Activated naive CD8-positive, alpha-beta T cell (primary cell): ENCODE measurements at regions not wholly inside any gene's neighbourhood (a gene's known extent, or its start where the extent isn't known, plus 50 kb on each side); places are given as distances from the start of the nearest gene placed in this dataset.

Experiments
- H3K27ac Mint-ChIP-seq: one replicate; pipeline ENCODE4 v1.8.0; 2021; ENCODE audit warnings: mixed read lengths
- H3K27me3 Mint-ChIP-seq: one replicate; pipeline ENCODE4 v1.8.0; 2021; ENCODE audit warnings: mixed read lengths
- H3K36me3 Mint-ChIP-seq: one replicate; pipeline ENCODE4 v1.8.0; 2021; ENCODE audit warnings: mixed read lengths
- H3K4me1 Mint-ChIP-seq: one replicate; pipeline ENCODE4 v1.8.0; 2021; ENCODE audit warnings: low read depth, mixed read lengths
- H3K4me3 Mint-ChIP-seq: one replicate; pipeline ENCODE4 v1.8.0; 2021; ENCODE audit warnings: mild to moderate bottlenecking, mixed read lengths
- H3K9me3 Mint-ChIP-seq: one replicate; pipeline ENCODE4 v1.8.0; 2021; ENCODE audit warnings: low read depth, mixed read lengths

DNA sequence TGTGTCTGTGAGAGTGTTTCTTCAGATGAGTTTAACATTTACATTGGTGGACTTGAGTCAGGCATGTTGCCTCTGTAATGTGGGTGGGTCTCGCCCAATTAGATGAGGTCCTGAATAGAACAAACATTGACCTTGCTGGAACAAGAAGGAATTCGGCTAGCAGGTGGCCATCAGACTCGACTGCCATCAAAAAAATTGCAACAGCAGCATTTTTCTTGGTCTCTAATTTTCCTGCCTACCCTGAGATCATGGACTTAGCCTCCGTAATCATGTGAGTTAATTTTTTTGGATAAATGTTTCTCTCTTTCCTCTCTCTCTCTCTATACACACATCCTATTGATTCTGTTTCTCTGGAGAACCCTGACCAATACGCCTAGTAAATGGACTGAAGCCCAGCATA is 83.8 kb upstream of the ST6GAL2 start:
- H3K36me3 Mint-ChIP-seq: no peaks in the 10 kb centered on the region
- H3K9me3 Mint-ChIP-seq: peaks cover 8% of the 10 kb centered on the region
- no peaks in the 10 kb centered on the region for H3K27me3 Mint-ChIP-seq
- H3K27ac Mint-ChIP-seq: no peak overlapping the region
- no peaks in the 10 kb centered on the region for H3K4me1 Mint-ChIP-seq
- H3K4me3 Mint-ChIP-seq: no peak overlapping the region

DNA sequence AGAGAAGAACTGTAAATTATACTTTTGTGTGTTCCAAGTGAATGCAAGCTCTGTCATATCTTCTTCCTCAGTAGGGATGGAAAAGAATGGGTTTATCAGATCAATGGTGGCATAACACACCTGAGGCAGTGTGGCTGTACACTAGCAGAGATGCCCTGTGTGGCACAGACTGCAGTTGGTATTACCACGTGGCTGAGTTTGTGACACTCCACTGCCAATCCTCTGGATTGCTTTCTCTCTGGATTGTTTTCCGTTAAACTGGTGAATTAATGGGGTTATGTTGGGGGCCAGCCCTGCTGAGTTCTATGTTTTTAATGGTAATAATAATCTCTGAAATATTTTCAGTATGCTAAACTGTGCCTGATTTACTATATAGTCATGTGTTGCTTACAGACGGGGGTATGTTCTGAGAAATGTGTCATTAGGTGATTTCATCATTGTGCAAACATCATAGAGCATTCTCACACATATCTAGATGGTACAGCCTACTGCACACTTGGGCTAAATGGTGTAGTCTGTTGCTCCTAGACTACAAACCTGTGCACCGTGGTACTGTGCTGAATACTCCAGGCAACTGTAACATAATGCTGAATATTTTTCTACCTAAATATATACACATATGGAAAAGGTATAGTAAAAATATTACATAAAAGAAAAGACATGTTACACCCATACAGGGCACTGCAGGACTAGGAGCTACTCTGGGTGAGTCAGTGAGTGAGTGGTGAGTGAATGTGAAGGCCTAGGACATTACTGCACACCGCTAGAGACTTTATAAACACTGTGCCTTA is 84.7 kb upstream of the ST6GAL2 start:
- Mint-ChIP-seq H3K27ac (no peak overlapping the region), H3K4me1 (no peaks in the 10 kb centered on the region), H3K27me3 (no peaks in the 10 kb centered on the region), H3K4me3 (no peak overlapping the region), H3K9me3 (peaks cover 8% of the 10 kb centered on the region), H3K36me3 (no peaks in the 10 kb centered on the region)

DNA sequence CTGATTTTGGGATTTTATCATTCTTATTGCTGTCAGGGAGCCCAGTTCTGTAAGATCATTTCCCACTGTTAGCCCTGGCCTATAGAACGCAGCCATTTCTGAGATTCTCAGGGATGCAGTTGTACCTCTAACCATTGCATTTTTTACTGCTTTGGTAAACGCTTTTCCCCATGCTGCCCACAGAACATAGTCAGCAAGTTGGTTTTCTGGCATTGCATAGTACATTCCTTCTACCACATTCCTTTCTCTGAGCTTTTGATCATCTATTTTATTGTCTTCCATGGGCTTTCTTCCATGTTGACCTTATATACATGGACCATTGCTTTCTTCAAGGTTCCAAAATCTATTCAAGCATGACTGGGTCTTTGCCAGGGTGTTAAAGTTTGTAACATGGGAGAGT is 86.8 kb upstream of the ST6GAL2 start:
- H3K27me3 Mint-ChIP-seq: no peaks in the 10 kb centered on the region
- no peak overlapping the region for H3K27ac Mint-ChIP-seq
- no peaks in the 10 kb centered on the region for H3K4me1 Mint-ChIP-seq
- peaks cover 4% of the 10 kb centered on the region for H3K9me3 Mint-ChIP-seq
- no peak overlapping the region for H3K4me3 Mint-ChIP-seq
- no peaks in the 10 kb centered on the region for H3K36me3 Mint-ChIP-seq

DNA sequence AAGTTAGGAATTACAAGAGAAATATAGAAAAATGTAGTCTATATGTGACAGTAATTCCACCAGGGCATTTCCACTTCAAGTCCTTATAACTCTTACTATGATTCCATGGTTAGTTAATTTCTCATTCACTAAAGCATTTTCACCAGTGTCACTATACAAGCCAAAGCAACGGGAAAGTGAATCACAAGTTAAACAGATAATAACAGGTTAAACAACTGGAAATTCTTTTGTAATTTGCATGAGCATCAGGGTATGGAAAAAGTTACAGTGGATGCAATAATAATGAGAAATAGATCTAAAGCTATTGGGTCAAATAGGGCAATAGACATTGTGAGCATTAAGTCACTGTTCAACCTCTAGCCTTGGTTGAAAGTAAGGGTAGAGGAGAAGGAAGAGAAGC is 88.9 kb upstream of the ST6GAL2 start:
- Mint-ChIP-seq H3K36me3 (no peaks in the 10 kb centered on the region), H3K27me3 (no peaks in the 10 kb centered on the region), H3K27ac (no peak overlapping the region), H3K9me3 (no peaks in the 10 kb centered on the region), H3K4me3 (no peak overlapping the region), H3K4me1 (no peaks in the 10 kb centered on the region)

DNA sequence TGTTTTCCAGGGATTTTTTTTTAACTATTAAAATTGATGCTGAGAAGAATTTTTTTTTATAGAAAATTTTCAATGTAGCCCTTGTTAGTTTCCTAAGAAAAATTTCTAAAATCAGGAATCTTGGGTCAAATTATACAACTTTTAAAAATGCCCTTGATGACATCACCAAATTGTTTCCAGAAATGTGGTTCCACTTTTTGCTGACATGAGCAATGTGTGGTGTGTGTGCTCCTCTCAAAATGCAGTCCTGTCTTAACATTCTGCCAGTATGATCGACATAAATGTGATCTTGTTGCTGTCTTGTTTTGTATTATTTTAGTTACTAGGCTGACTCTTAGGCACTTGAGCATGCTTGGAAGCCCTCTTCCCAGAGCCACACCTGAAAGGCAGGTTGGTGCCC is 89.7 kb upstream of the ST6GAL2 start:
- H3K4me3 Mint-ChIP-seq: no peak overlapping the region
- H3K36me3 Mint-ChIP-seq: no peaks in the 10 kb centered on the region
- no peaks in the 10 kb centered on the region for H3K9me3 Mint-ChIP-seq
- no peaks in the 10 kb centered on the region for H3K27me3 Mint-ChIP-seq
- H3K27ac Mint-ChIP-seq: no peak overlapping the region
- no peaks in the 10 kb centered on the region for H3K4me1 Mint-ChIP-seq

DNA sequence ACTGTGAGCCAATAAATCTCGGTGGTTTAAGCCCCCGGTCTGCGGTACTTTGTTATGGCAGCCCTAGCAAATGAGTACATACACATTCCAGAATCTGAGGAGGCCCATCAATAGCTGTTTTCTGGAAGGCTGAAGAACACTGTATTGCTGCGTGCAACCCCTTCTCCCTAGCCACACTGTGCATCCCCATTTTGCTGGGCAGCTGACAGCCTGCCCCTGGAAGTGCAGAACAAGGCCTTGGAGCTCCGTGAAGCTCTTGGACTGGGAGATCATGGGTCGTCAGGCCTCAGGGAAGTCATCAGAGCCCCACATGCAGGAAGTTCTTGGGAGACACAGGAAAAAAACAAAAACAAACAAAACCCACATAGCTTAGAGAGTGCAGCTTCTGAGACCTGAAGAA is 90.6 kb upstream of the ST6GAL2 start:
- Mint-ChIP-seq H3K36me3 (no peaks in the 10 kb centered on the region), H3K4me1 (no peaks in the 10 kb centered on the region), H3K27me3 (no peaks in the 10 kb centered on the region)

DNA sequence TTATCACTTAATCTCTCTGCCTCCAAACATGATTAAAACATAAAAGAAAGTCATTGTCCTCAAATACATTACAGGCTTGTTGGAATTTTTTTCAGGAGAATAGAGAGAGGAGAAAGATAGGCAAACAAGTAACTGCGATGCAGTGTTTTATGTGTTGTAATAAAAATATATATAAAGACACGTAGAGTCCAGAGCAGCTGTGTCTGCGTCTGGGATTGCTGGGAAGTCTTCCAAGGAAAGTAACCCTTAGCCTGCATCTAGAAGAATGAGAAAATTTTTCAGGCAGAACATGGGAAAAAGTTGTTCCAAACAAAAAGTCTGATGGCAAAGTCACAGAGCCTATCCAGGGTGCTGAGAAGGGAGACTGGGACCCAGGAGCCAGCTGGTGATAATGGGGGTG is 91.8 kb upstream of the ST6GAL2 start:
- Mint-ChIP-seq H3K9me3 (no peaks in the 10 kb centered on the region), H3K36me3 (no peaks in the 10 kb centered on the region), H3K27ac (no peak overlapping the region), H3K4me3 (no peak overlapping the region), H3K4me1 (no peaks in the 10 kb centered on the region), H3K27me3 (no peaks in the 10 kb centered on the region)

More for the DNA sequence above, 90.6 kb upstream of the ST6GAL2 start:
- Mint-ChIP-seq H3K4me3 (no peak overlapping the region), H3K9me3 (no peaks in the 10 kb centered on the region), H3K27ac (no peak overlapping the region)

DNA sequence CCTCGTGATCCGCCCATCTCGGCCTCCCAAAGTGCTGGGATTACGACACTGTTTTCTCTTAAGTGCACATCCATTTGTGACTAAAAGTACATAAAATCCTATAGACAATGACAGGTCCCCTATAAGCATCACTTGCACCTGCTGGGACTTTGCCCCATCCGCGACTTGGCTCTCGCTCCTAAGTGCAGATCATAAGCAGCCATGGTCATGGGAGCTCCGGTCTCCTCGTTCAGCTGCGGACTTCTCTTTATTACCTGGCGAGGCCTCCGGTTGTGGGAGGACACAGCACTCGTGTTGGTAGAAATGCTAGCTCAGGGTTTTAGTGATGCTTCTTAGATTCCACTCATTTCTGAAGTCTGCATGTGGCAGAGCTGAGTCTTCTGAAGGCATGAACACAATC is 92.7 kb upstream of the ST6GAL2 start:
- no peak overlapping the region for H3K4me3 Mint-ChIP-seq
- H3K4me1 Mint-ChIP-seq: no peaks in the 10 kb centered on the region
- H3K27ac Mint-ChIP-seq: no peak overlapping the region
- H3K9me3 Mint-ChIP-seq: no peaks in the 10 kb centered on the region
- no peaks in the 10 kb centered on the region for H3K36me3 Mint-ChIP-seq
- no peaks in the 10 kb centered on the region for H3K27me3 Mint-ChIP-seq

DNA sequence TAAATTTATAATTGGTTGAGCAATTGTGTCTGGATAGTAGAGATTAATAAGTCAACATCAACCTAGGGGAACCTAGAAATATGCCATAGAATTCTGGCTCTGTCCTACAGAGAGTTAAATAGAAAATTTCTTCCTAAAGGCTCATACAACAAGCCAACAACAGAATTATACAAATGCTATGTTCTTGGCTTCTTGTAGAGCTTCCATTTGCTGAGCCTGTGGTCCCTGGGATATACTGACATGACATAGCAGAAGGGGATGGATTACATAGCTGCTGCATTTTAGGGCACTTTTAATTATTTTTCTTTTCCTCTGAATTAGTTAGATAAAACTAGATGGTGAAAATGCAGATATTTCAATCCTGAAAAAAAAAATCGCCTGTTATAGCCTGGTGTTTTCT is 95.5 kb upstream of the ST6GAL2 start:
- Mint-ChIP-seq H3K36me3 (no peaks in the 10 kb centered on the region), H3K27ac (no peak overlapping the region), H3K4me3 (no peak overlapping the region), H3K4me1 (no peaks in the 10 kb centered on the region), H3K27me3 (peaks cover 5% of the 10 kb centered on the region), H3K9me3 (no peaks in the 10 kb centered on the region)

DNA sequence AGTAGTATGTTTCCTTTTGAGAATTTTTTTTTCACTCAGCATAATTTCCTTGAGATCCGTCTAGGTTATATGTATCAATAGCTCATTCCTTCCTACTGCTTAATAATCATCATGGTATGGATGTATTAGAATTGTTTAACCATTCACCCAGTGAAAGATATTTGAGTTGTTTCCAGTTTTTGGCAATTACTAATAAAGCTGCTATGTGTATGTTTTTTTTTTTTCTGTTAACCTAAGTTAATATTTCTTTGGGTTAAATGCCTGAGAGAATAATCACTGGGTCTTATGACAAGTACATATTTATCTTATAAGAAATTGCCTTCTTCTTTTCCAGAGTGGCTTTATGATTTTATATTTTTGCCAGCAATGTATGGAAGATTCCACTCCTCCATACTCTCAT is 96.4 kb upstream of the ST6GAL2 start:
- H3K9me3 Mint-ChIP-seq: no peaks in the 10 kb centered on the region
- H3K36me3 Mint-ChIP-seq: no peaks in the 10 kb centered on the region
- H3K27ac Mint-ChIP-seq: no peak overlapping the region
- no peak overlapping the region for H3K4me3 Mint-ChIP-seq
- peaks cover 7% of the 10 kb centered on the region for H3K27me3 Mint-ChIP-seq
- H3K4me1 Mint-ChIP-seq: no peaks in the 10 kb centered on the region

DNA sequence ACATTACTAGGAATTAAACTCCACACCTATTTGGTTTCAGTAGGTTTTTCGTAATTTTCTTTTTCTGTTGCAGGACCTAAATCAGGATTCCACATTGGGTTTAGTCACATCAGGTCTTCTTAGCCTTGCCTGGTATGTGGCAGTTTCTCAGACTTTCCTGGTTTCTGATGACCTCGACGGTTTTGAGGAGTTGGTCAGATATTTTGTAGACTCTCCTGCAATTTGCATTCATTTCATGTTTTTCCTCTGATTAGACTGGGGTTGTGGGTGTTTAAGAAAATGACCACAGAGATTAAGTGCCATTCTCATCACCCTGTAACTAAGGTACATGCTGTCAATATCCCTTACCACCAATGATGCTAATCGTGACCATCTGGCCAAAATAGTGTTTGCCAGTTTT is 97.3 kb upstream of the ST6GAL2 start:
- H3K9me3 Mint-ChIP-seq: no peaks in the 10 kb centered on the region
- H3K36me3 Mint-ChIP-seq: no peaks in the 10 kb centered on the region
- no peaks in the 10 kb centered on the region for H3K4me1 Mint-ChIP-seq
- H3K4me3 Mint-ChIP-seq: no peak overlapping the region
- H3K27ac Mint-ChIP-seq: no peak overlapping the region
- H3K27me3 Mint-ChIP-seq: peaks cover 7% of the 10 kb centered on the region

DNA sequence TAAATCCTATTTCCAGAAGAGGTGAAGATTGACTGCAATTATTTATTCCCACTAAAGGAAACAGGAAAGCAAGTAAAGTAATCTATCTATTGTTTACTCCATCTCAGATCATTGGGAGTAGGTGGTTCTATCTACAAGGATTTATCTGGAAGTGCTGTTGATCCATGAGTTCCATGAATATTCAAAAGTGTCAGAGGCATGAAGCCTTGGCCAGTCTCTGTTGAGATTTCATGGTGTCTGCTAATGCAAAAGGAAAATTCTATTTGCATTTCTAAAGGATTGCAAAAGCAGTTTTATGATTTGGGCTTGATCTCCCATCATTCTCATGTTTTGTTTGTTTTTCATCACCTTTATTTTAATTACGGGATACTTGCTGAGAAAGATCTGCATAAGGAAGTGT is 102.4 kb upstream of the ST6GAL2 start:
- Mint-ChIP-seq H3K27ac (no peak overlapping the region), H3K4me3 (no peak overlapping the region), H3K36me3 (no peaks in the 10 kb centered on the region), H3K9me3 (no peaks in the 10 kb centered on the region), H3K27me3 (peaks cover 9% of the 10 kb centered on the region), H3K4me1 (no peaks in the 10 kb centered on the region)

DNA sequence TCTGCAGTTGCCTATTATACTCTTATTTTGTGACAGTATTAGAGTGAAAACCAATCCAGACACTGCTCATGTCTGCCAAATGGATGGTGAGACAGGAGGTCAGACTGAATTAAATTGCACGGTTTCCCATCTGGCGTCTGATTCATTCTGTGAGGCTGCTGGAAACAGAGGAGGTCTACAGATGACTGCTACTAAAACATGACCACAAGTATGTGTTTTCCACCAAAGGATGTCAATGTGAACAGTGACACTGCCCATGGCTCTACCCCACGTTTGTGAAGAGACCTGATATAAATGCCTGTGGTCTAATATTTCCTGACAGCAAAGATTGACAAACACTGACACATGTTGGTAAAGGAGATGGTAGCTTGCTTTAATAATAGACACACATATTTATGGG is 104.3 kb upstream of the ST6GAL2 start:
- peaks cover 3% of the 10 kb centered on the region for H3K9me3 Mint-ChIP-seq
- no peaks in the 10 kb centered on the region for H3K36me3 Mint-ChIP-seq
- H3K27me3 Mint-ChIP-seq: peaks cover 7% of the 10 kb centered on the region
- no peak overlapping the region for H3K4me3 Mint-ChIP-seq
- H3K4me1 Mint-ChIP-seq: no peaks in the 10 kb centered on the region
- H3K27ac Mint-ChIP-seq: no peak overlapping the region

DNA sequence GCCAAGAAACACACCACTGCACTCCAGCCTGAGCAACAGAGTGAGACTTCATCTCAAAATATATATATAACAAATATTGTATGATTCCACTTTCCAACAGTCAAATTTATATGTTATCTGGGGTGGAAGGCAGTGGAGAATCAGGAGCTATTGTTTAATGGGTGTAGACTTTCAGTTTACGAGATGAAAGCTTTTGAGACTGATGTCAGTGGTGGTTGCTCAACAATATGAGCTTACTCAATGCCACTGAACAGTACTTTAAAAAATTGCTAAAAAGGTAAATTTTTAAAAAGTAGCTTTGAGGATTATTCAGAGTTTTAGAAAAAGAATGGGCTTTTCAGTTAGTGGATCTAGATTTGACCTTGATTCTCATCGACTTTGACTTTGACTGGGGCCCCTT is 105.9 kb upstream of the ST6GAL2 start:
- H3K4me3 Mint-ChIP-seq: no peak overlapping the region
- no peak overlapping the region for H3K27ac Mint-ChIP-seq
- no peaks in the 10 kb centered on the region for H3K36me3 Mint-ChIP-seq
- peaks cover 5% of the 10 kb centered on the region for H3K27me3 Mint-ChIP-seq
- H3K4me1 Mint-ChIP-seq: no peaks in the 10 kb centered on the region
- peaks cover 3% of the 10 kb centered on the region for H3K9me3 Mint-ChIP-seq

DNA sequence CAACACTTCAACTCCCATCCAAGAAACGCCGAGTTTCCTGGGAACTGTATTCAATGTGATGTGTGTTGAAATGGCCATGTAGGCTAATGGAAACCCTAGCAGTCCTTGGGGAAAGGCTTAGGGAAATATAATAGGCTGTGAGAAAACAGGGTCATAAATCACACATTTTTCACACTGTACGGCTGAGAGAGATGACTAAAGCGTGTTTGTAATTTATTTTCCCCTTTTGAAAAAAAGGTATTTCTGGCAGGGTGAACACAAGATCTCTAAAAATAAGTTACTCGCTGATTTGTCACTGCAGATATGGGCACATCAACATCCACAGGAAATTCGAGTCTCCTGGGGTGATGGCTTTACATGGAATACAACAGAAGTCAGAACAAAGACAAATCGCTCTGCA is 109.6 kb upstream of the ST6GAL2 start:
- Mint-ChIP-seq H3K36me3 (no peaks in the 10 kb centered on the region), H3K9me3 (peaks cover 3% of the 10 kb centered on the region), H3K4me3 (no peak overlapping the region), H3K4me1 (no peaks in the 10 kb centered on the region), H3K27ac (no peak overlapping the region), H3K27me3 (peaks cover 3% of the 10 kb centered on the region)

DNA sequence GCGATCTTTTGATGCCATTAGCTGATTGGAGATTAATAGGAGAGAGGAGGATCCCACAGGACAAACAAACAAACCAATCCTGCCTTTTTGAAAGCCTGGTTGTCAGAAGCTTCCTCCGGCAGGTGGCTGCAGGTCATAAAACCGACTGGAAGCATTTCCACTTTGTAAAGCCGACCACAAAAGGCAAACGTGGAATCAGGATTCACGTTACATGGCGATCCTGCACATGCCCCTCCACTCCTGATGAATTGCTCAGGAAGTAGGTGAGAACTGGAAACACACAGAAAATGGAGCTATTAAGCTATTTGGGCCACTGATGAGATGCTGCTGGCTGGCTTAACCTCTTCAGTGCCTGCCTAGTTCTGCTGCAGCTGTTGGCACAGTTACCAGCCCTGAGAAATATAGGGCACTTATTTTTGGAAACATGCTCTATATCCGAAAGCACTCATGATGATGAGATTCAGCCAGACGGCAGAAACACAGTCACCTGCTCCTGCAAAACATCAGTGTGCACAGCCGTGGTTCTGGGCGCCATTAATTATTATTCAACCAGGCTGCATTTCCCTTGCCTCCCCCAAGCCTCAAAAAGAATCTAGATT is 110.3 kb upstream of the ST6GAL2 start:
- no peaks in the 10 kb centered on the region for H3K36me3 Mint-ChIP-seq
- H3K27me3 Mint-ChIP-seq: peaks cover 3% of the 10 kb centered on the region
- peaks cover 3% of the 10 kb centered on the region for H3K9me3 Mint-ChIP-seq
- no peaks in the 10 kb centered on the region for H3K4me1 Mint-ChIP-seq
- no peak overlapping the region for H3K4me3 Mint-ChIP-seq
- no peak overlapping the region for H3K27ac Mint-ChIP-seq
